Gastroesophageal sphincter (tissue), 3 donors: ENCODE measurements at regions not wholly inside any gene's neighbourhood (a gene's known extent, or its start where the extent isn't known, plus 50 kb on each side); places are given as distances from the start of the nearest gene placed in this dataset.

Experiments
- EP300 ChIP-seq: sonication (generic); formaldehyde crosslinking; IDR thresholded peaks from one replicate; pipeline ENCODE4 v1.6.1; 2017; ENCODE audit warnings: antibody characterized with exemption, mild to moderate bottlenecking
- POLR2A ChIP-seq, 2 donors: fragments of 450-650 bp; IDR thresholded peaks; one replicate each; pipeline ENCODE4 v1.6.1; 2017; ENCODE audit warnings: antibody characterized with exemption in 2 of 2, mild to moderate bottlenecking in 2 of 2, moderate library complexity in 1 of 2
- POLR2AphosphoS5 ChIP-seq: sonication (generic); formaldehyde crosslinking; IDR thresholded peaks from one replicate; pipeline ENCODE4 v1.6.1; 2017; ENCODE audit warnings: antibody characterized with exemption
- TF ChIP-seq, protein P1 (sequence below), 4 experiments: fragments of 200-600 bp in 2 of 4; fragments of 450-650 bp in 2 of 4; sonication (generic) in 1 of 4; IDR thresholded peaks; one replicate each; pipeline ENCODE4 v1.5.1; 2017 to 2019; ENCODE audit warnings: antibody characterized with exemption in 4 of 4, mild to moderate bottlenecking in 2 of 4, moderate library complexity in 2 of 4

GRCh38 chr18:64330931-64331330, 182.0 kb upstream of the LINC00305 start:
- TF ChIP-seq, protein P1, sequence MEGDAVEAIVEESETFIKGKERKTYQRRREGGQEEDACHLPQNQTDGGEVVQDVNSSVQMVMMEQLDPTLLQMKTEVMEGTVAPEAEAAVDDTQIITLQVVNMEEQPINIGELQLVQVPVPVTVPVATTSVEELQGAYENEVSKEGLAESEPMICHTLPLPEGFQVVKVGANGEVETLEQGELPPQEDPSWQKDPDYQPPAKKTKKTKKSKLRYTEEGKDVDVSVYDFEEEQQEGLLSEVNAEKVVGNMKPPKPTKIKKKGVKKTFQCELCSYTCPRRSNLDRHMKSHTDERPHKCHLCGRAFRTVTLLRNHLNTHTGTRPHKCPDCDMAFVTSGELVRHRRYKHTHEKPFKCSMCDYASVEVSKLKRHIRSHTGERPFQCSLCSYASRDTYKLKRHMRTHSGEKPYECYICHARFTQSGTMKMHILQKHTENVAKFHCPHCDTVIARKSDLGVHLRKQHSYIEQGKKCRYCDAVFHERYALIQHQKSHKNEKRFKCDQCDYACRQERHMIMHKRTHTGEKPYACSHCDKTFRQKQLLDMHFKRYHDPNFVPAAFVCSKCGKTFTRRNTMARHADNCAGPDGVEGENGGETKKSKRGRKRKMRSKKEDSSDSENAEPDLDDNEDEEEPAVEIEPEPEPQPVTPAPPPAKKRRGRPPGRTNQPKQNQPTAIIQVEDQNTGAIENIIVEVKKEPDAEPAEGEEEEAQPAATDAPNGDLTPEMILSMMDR (IDR thresholded peaks at IDR 0.05) = no peak
- TF ChIP-seq POLR2A (IDR thresholded peaks at IDR 0.05) (no peak), POLR2AphosphoS5 (no peak), EP300 (no peak)
